Fibroblast of skin of abdomen (primary cell): ENCODE measurements at regions not wholly inside any gene's neighbourhood (a gene's known extent, or its start where the extent isn't known, plus 50 kb on each side); places are given as distances from the start of the nearest gene placed in this dataset.

Source experiments
- DNase-seq: peaks from one replicate; pipeline ENCODE4 v3.0.0-alpha.2; 2013

GRCh38 chr11:10387206-10388083, 67.6 kb upstream of the AMPD3 start:
- peak; percentile 91 for DNase-seq

GRCh38 chr11:10388101-10388500, 67.0 kb upstream of the AMPD3 start:
- DNase-seq: no peak

GRCh38 chr11:10388574-10388973, 66.5 kb upstream of the AMPD3 start:
- no peak for DNase-seq

- DNase-seq: no peak
Observed at GRCh38 chr11:10390375-10390774, 64.7 kb upstream of the AMPD3 start.

DNA sequence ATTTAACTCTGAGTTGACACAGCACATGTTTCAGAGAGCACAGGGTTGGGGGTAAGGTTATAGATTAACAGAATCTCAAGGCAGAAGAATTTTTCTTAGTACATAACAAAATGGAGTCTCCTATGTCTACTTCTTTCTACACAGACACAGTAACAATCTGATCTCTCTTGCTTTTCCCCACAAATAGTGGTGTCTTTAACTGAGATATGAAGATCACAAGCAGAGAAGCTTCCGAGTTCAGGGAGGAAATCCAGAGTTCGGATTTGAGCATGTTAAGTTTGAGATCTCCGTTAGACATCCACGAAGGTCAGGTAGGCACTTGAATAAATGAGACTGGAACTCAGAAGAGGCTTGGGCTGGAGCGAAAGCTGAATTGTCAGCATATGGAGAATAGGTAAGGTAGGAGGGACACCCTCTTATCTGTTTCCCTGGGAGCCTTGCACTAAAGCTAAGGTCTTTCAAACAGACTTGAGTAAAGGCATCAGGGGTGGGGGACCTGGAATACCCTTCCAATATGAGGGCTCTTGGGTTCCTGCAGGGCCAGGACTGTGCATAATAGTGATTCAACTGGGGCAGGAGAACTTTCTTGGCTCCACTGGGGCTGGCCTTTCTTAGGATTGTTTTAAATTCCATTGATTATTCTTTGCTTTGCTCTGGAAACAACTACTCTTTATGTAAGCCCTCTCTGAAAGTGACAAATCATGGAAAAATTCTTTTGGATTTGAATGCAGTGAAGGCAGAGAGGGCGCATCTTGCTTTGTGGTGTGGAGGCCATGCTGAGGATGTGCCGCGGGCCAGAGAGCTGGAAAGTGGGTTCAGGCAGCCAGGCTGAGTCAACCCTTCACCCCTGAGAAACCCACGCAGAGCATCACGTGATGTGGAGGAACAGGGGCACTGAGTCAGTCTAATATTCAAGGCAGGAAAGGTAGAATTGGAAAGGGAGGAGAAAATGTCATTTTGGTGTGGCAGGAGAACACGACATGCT, 62.7 kb upstream of the AMPD3 start:
- peak; percentile 59 for DNase-seq

DNA sequence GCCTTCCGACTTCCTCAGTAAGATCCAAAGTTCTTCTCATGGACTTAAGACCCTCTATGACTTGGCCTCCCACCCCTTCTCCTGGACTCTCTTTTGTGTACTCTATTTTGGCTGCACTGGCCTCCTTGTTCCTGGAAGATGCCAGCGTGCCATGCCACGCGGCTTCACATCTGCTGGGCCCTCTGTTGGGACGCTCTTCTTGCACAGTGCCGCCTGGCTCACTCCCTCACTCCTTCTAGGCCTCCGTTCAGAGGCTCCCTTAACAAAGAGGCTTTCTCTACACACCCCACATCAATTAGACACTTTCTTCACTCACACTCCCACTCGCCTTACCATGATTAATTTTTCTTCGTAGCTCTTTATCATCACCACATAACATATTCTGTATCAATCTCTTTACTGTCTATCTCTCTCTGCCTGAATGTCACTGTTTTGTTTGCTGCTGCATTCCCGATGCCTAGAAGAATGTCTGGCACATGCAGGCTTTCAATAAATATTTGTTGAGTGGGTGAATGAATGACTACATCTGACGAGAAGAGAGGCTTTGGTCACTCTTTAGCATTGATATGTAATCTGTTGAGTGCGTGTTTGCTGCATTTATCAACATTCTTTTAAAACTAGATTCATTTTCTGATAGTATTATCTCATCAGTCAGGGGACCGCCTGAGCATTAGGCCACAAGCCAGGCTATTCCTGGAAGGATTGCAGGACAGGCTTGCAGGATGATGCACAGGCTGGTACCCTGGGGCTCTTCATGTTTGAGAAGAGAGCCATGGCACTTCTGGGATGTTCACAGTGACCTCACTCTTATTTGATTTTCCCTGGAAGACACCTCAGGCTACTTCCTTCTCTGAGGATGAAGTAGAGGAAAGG, 60.6 kb upstream of the AMPD3 start:
- DNase-seq: no peak

DNA sequence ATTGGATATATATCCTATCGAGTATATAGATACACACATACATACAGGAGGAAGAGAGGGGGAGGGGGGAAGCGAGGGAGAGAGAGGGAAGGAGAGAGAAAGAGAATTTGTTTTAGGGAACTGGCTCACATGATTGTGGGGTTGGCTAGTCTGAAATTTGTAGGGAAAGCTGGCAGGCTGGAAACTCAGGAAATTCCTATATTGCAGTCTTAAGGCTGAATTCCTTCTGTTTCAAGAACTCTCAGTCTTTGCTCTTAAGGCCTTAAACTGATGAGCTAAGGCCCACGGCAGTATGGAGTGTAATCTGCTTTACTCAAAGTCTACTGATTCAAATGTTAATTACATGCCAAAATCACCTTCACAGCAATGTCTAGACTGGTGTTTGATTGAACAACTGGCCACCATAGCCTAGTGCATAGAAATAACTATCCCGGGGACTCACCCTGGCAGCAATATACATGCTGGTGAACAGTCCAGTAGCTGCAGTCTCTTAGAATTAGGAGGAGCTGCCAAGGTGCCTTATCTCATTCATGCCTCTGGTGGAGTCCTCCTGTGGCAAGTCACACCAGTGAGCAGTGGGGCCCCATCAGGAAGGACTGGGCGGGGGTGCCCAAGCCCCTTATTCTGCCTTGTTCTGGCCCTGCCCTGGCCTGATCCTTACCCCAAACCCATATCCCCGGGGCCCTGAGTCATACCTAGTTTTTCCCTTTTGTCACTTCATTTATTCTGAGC, 59.7 kb upstream of the AMPD3 start:
- no peak for DNase-seq

- no peak for DNase-seq
Observed at GRCh38 chr11:10396771-10397170, 58.3 kb upstream of the AMPD3 start.

DNA sequence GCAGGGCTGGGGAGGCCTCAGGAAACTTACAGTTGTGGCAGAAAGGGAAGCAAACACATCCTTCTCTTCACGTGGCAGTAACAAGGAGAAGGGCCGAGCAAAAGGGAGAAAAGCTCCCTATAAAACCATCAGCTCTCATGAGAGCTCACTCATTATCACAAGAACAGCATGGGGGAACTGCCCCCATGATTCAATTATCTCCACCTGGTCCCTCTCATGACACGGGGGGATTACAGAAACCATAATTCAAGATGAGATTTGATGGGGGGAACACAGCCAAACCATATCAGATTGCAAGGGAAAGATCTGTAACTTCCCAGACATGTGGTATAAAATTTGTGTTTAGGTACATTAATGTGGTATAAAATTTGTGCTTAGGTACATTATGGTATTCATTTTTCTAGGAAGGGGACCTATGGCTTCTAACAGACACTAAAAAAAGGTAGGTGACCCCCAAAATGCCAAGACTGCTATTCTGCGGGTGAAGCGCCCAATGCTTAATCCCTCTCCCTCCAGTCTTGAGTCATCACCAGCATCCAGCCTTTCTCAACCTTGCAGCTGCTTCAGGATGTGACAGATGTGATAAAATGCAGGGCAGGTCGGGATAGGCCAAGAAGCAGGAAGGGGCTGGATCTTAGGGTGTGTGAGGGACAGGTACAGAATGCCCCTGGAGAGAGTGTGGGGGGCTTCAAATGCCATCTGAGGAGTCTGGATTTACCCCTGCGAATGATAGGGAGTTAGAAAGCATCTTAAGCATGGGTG, 57.7 kb upstream of the AMPD3 start:
- no peak for DNase-seq

DNA sequence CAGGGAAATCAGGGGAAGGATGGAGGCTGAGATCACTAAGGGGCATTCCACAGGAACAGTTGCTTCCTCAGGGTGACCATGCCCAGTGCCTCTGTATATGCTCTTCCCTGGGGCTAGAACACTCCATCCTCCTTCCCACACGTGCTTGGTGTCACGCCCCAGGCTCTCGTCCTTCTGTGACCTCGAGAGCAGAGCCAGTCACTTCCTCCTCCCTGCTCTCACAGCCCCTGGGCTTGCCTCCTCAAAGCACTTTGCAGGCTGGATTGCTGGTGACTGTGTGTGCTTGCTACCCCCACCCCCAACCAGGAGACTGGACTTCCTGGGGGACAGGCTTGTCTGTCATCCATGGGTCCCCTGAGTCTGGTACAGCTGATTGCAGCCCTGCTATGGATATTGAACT, 56.5 kb upstream of the AMPD3 start:
- no peak for DNase-seq

DNA sequence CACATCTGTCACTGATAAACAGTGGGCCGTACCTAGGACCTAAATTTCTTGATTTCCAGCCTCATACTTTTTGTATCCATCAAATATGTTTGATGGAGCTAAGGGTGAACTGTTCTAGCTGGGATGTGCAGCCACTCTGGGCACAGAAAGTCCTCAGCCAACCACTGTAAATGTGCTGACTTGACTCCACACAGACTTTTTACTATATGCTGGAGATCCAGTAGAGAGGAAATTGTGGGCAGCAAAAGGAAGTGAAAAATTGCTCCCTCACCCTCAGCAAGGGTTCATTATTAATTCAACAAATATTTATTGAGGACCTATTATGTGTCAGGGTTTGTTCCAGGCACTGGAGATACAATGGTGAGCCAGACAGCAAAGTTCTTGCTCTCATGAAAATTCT, 54.2 kb upstream of the AMPD3 start:
- DNase-seq: no peak

DNA sequence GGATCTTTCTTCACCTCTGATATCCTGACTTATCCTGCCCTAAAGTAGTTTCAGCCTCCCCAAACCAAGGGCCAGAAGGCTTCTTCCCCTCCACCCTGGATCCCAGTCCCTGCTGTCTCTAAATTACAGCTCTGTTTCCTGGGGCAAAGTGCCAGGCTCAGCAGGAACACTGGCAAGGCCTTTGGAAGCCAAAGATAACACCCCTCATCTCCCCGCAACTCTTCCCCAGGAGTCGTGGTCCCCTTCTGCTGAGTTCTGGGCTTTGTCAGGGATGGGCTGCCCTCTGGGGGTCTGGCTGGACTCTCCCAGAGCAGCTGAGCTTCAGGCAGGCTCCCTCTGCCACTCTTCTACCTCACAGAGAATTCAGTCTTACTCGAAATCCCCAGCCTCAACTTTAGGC, 53.8 kb upstream of the AMPD3 start:
- DNase-seq: no peak

DNA sequence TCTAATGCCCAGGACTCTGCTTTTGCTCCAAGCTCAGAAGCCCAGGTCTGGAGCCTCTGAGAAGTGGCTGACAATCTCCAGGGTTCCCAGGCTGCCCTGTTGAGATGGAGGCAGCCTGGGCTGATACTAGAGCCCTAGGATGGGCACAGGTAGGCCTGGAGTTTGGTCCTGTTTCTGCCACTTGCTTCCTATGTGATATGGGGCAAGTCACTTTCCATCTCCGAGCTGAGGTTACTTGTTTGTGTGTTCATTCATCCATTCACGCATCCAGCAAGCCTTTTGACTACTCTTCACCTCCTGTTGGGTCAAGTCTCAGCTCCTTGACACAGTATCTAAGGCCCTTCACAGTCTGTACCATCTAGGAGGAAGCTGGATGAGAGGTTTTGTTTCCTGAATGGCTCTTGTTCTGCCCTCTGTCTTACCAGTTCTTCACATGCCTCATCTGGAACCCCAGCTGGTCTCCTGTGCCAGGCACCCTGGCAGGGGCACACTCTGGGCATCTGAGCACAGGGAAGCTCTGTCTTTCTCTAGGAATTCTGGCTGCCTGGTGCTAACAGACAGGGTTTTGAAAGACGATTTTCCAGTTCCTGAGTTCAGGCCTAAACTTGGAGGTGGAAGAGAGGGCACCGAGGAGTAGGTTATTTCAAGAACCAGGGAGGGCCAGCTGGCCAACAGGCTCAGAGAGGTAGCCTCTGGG, 53.2 kb upstream of the AMPD3 start:
- DNase-seq: no peak
